K562 (cell line): ENCODE measurements at regions not wholly inside any gene's neighbourhood (a gene's known extent, or its start where the extent isn't known, plus 50 kb on each side); places are given as distances from the start of the nearest gene placed in this dataset.

Experiments used
- ATAC-seq: fragments of 200-7000 bp; cut with Tn5 transposase; 3 replicates; pipeline ENCODE4 v1.9.1; 2020; ENCODE audit warnings: moderate library complexity
- BruUV-seq: library from RNA; stranded (reverse); fragments of 400-500 nt; replicated peaks from 2 replicates; lab custom pipeline; 2021; lab: Mats Ljungman, UMichigan
- CTCF ChIA-PET: fragments of 300-600 bp; formaldehyde crosslinking; extraction: SDS; loops from one replicate; lab custom pipeline; 2021; ENCODE audit warnings: low intra/inter-chr PET ratio; lab: Yijun Ruan, JAX
- POLR2A ChIA-PET: fragments of 300-600, 350-650 bp; sonication (Branson Sonifier 250); formaldehyde crosslinking; extraction: SDS; loops from one replicate; lab custom pipeline; 2021; ENCODE audit warnings: antibody characterized with exemption, inconsistent platforms; lab: Yijun Ruan, JAX
- DNase-seq, 4 experiments: peaks; one replicate each; pipeline versions ENCODE4 v3.0.0 to v3.0.0-alpha.2; 2011 to 2018; ENCODE audit warnings: low spot score in 3 of 4, mixed read lengths in 3 of 4; ENCODE audit errors: extremely low read depth in 1 of 4
- FAIRE-seq: peaks from 2 replicates; lab custom pipeline; 2011; peaks lifted over from hg19 to GRCh38; lab: Jason Lieb, UNC
- H2AFZ ChIP-seq: 2 replicates; pipeline ENCODE4 v1.6.0; 2011; ENCODE audit warnings: low read depth, low read length, control low read depth, inconsistent platforms
- H3K27ac ChIP-seq: fragments of 200-600 bp; 3 replicates; pipeline ENCODE4 v1.8.0; 2011; ENCODE audit warnings: low read depth, mild to moderate bottlenecking, control low read depth, inconsistent platforms, low read length, moderate library complexity, mixed read lengths; ENCODE audit errors: extremely low read depth
- H3K27me3 ChIP-seq, 2 experiments: fragments of 300-600 bp in 1 of 2; 2 replicates in 1 of 2; 3 replicates in 1 of 2; pipeline versions ENCODE4 v1.6.0 to v1.8.0; 2011; ENCODE audit warnings: inconsistent platforms in 2 of 2, low read length in 2 of 2, mild to moderate bottlenecking in 1 of 2, mixed read lengths in 1 of 2, moderate library complexity in 1 of 2; ENCODE audit not compliant: control insufficient read depth in 2 of 2, insufficient read depth in 2 of 2
- H3K36me3 ChIP-seq: fragments of 300-600 bp; 3 replicates; pipeline ENCODE4 v1.8.0; 2011; ENCODE audit warnings: mild to moderate bottlenecking, low read length, inconsistent platforms; ENCODE audit not compliant: control insufficient read depth, insufficient read depth
- H3K4me1 ChIP-seq, 2 experiments: fragments of 200-600 bp in 1 of 2; replicated peaks in 1 of 2; 2 replicates in 1 of 2; 3 replicates in 1 of 2; pipeline versions ENCODE4 v1.5.1 to v1.8.0; 2011; ENCODE audit warnings: inconsistent platforms in 2 of 2, low read length in 2 of 2, mild to moderate bottlenecking in 1 of 2, mixed read lengths in 1 of 2, moderate library complexity in 1 of 2; ENCODE audit not compliant: control insufficient read depth in 2 of 2, insufficient read depth in 2 of 2
- H3K4me2 ChIP-seq: 2 replicates; pipeline ENCODE4 v1.6.1; 2011; ENCODE audit warnings: low read length, control low read depth, inconsistent platforms, mixed read lengths; ENCODE audit not compliant: insufficient read depth
- H3K4me3 ChIP-seq: fragments of 200-600 bp; sonication (generic), shearing (Covaris generic); 2 replicates; pipeline ENCODE4 v1.5.1; 2016; ENCODE audit warnings: control low read depth, inconsistent platforms
- H3K79me2 ChIP-seq: fragments of 200-600 bp; 3 replicates; pipeline ENCODE4 v1.8.0; 2011; ENCODE audit warnings: low read length, inconsistent platforms; ENCODE audit not compliant: control insufficient read depth, insufficient read depth
- H3K9ac ChIP-seq, 2 experiments: 2 replicates each; pipeline versions ENCODE4 v1.6.0 to v1.6.1; 2011; ENCODE audit warnings: low read depth in 2 of 2, low read length in 2 of 2, control low read depth in 1 of 2, inconsistent platforms in 1 of 2, mild to moderate bottlenecking in 1 of 2, mixed read lengths in 1 of 2; ENCODE audit not compliant: insufficient read depth in 1 of 2
- H3K9me1 ChIP-seq: one replicate; pipeline ENCODE4 v1.6.0; 2011; ENCODE audit warnings: inconsistent platforms, mild to moderate bottlenecking, low read length, moderate library complexity; ENCODE audit not compliant: control insufficient read depth, insufficient read depth
- H3K9me3 ChIP-seq: replicated peaks from 2 replicates; pipeline ENCODE4 v1.5.1; 2011; ENCODE audit warnings: low read depth, low read length, inconsistent platforms; ENCODE audit not compliant: control insufficient read depth, insufficient read depth
- H4K20me1 ChIP-seq: replicated peaks from 2 replicates; pipeline ENCODE4 v1.6.1; 2011; ENCODE audit warnings: low read length, inconsistent platforms, mixed read lengths; ENCODE audit not compliant: control insufficient read depth, insufficient read depth
- BRD4 ChIP-seq: fragments of 200-600 bp; sonication (generic); IDR thresholded peaks from 2 replicates; pipeline ENCODE4 v1.6.1; 2017; ENCODE audit warnings: inconsistent platforms
- CHD4 ChIP-seq: fragments of 200-600 bp; sonication (generic); IDR thresholded peaks from 3 replicates; pipeline ENCODE4 v1.6.1; 2012; ENCODE audit warnings: low read depth, mild to moderate bottlenecking, mixed read lengths, low read length, inconsistent platforms; ENCODE audit not compliant: insufficient read depth, insufficient replicate concordance, poor library complexity, severe bottlenecking
- DMBX1 ChIP-seq: fragments of 250-450 bp; sonication (Bioruptor Pico); IDR thresholded peaks from 2 replicates; pipeline ENCODE4 v1.8.0; 2022; ENCODE audit warnings: inconsistent platforms, mild to moderate bottlenecking, moderate library complexity, borderline replicate concordance
- FIP1L1 ChIP-seq: fragments of 200-400 bp; formaldehyde crosslinking; IDR thresholded peaks from 2 replicates; pipeline ENCODE4 v1.6.1; 2018; ENCODE audit warnings: mild to moderate bottlenecking, low read depth, low read length; ENCODE audit not compliant: poor library complexity, severe bottlenecking
- KDM1A ChIP-seq, 2 experiments: fragments of 450-650 bp; IDR thresholded peaks; 2 replicates each; pipeline ENCODE4 v1.6.1; 2016; ENCODE audit warnings: mild to moderate bottlenecking in 2 of 2
- KHSRP ChIP-seq: fragments of 450-650 bp; IDR thresholded peaks from 2 replicates; pipeline ENCODE4 v1.6.1; 2017
- NEUROD1 ChIP-seq: fragments of 150-350 bp; IDR thresholded peaks from 2 replicates; pipeline ENCODE4 v1.6.1; 2014; ENCODE audit warnings: borderline replicate concordance, low read length, low read depth; ENCODE audit not compliant: partially characterized antibody
- SMARCB1 ChIP-seq: IDR thresholded peaks from 2 replicates; pipeline ENCODE4 v1.6.1; 2011; ENCODE audit warnings: improper control_type of control experiment, low read depth; ENCODE audit not compliant: insufficient read length
- SMARCE1 ChIP-seq: fragments of 450-650 bp; IDR thresholded peaks from 2 replicates; pipeline ENCODE4 v1.7.1; 2016; ENCODE audit warnings: mild to moderate bottlenecking
- SUPT5H ChIP-seq: fragments of 450-650 bp; IDR thresholded peaks from 2 replicates; pipeline ENCODE4 v1.6.1; 2016
- TBL1XR1 ChIP-seq, 2 experiments: IDR thresholded peaks; 2 replicates each; pipeline ENCODE4 v1.6.1; 2012; ENCODE audit warnings: improper control_type of control experiment in 2 of 2, low read length in 2 of 2, mild to moderate bottlenecking in 1 of 2
- ZNF282 ChIP-seq: sonication (generic); formaldehyde crosslinking; IDR thresholded peaks from 2 replicates; pipeline ENCODE4 v1.8.1; 2023; ENCODE audit warnings: missing genetic modification reagents
- ZNF347 ChIP-seq: fragments of 450-650 bp; formaldehyde crosslinking; IDR thresholded peaks from 2 replicates; pipeline ENCODE4 v1.4.0; 2020; ENCODE audit warnings: low read depth, mild to moderate bottlenecking, moderate library complexity
- ZNF696 ChIP-seq: fragments of 250-450 bp; sonication (Bioruptor Pico); conservative IDR thresholded peaks from 2 replicates; pipeline ENCODE4 v1.4.0; 2020; ENCODE audit warnings: mild to moderate bottlenecking, moderate library complexity
- ZNF764 ChIP-seq: fragments of 250-450 bp; sonication (Bioruptor Pico); IDR thresholded peaks from 2 replicates; pipeline ENCODE4 v1.4.0; 2020; ENCODE audit warnings: low read depth, mild to moderate bottlenecking, moderate library complexity
- WGBS: fragments of 100-300 bp; shearing (Covaris generic); methylation state at CpG from one replicate; pipeline ENCODE4 v1.1.6; 2016; ENCODE audit warnings: low coverage, mixed read lengths; ENCODE audit not compliant: insufficient coverage; ENCODE audit errors: missing lambda C conversion rate; 5-methylcytosine and 5-hydroxymethylcytosine counted together
- in situ Hi-C: fragments of 300-500 bp; cut with MboI; formaldehyde crosslinking; loops from 4 replicates; pipeline ENCODE4 v1.15.0; 2018; ENCODE audit warnings: inconsistent platforms, mixed read lengths
- intact Hi-C: fragments of 100-400 bp; cut with micrococcal nuclease; formaldehyde crosslinking; loops from 2 replicates; pipeline ENCODE4 v1.14.2; 2022
- TF ChIP-seq, protein P1 (sequence below), 3 experiments: fragments of 200-800 bp in 1 of 3; fragments of 250-450 bp in 1 of 3; fragments of 450-650 bp in 1 of 3; sonication (Bioruptor Pico) in 1 of 3; sonication (Bioruptor generic) in 1 of 3; formaldehyde crosslinking in 1 of 3; IDR thresholded peaks; 2 replicates each; pipeline versions ENCODE4 v1.6.1 to v1.8.0; 2016 to 2022; ENCODE audit warnings: mild to moderate bottlenecking in 2 of 3, missing genetic modification characterization in 2 of 3, missing compliant biosample characterization in 1 of 3, moderate library complexity in 1 of 3
- TF ChIP-seq, protein P2 (sequence below): sonication (generic); formaldehyde crosslinking; IDR thresholded peaks from 2 replicates; pipeline ENCODE4 v1.8.0; 2022; ENCODE audit warnings: mild to moderate bottlenecking, missing genetic modification reagents

- TF ChIP-seq KHSRP (no peak), CHD4 (no peak), SMARCB1 (no peak)
These were observed 396.7 kb downstream of the TNS3 start (continued) for GRCh38 chr7:47185170-47185569.

DNA sequence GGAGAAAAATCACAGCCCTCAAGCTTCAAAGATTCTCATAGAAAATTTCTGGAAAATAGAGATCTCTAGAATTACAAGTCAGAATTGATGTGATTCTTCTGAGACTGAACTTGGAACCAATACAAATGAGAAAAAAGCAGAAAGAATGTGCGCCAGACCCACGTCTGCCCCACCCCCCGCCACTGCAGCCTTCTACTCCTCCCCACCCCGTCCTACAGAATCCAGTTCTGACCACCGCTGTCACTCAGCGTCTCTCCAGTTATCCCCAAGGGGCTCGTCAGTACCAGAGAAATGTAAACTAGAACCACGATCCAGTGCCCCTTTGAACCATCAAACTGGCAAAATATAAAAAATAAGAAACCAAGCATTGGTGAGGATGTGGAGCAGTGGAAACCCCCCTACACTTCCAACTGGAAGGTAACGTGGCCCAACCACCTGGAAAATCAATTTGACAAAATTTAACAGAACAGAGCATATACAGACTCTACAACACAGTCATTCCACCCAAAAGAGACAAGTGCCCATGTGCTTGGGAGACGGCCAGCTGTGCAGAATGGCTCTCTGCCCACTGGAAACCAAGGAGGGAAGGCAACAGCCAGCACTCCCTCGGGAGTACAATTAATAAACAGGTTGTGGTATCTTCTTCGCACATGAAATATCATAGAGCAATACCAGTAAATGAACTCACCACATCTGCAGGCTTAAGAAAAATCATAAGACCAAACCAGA lies 397.9 kb downstream of the TNS3 start:
- no peak overlapping the region for H3K4me2 ChIP-seq
- H3K36me3 ChIP-seq = no peaks in the 10 kb centered on the region
- DNase-seq (no peak), ATAC-seq (no peak), FAIRE-seq (no peak)
- H3K9ac ChIP-seq = no peak overlapping the region
- H2AFZ ChIP-seq = no peak overlapping the region
- WGBS = 17% methylated on average over 11 of the region's 12 CpGs
- no peaks in the 10 kb centered on the region for H3K9me1 ChIP-seq
- no peaks in the 10 kb centered on the region for H3K9me3 ChIP-seq
- H4K20me1 ChIP-seq = no peaks in the 10 kb centered on the region
- H3K4me1 ChIP-seq = peaks cover 8 to 12% of the 10 kb centered on the region in 2 experiments
- peaks cover 0 to 15% of the 10 kb centered on the region in 2 experiments; a peak in 2 of 5 replicates for H3K27me3 ChIP-seq
- ChIA-PET CTCF (no interaction called here), POLR2A (no interaction called here)
- no peak overlapping the region for H3K4me3 ChIP-seq
- in situ Hi-C loops = loop anchor here (5.0 kb wide), 1 partner anchor 48 kb away; no protein-coding TSS in a partner anchor
- H3K27ac ChIP-seq = no peak overlapping the region
- no TSS peak for BruUV-seq
- no peaks in the 10 kb centered on the region for H3K79me2 ChIP-seq
- intact Hi-C loops = no loop called here
- no peak for TF ChIP-seq TBL1XR1 (IDR thresholded peaks at IDR 0.05; ENCODE audit: low read length in 2 of 2)
- TF ChIP-seq, protein P1, sequence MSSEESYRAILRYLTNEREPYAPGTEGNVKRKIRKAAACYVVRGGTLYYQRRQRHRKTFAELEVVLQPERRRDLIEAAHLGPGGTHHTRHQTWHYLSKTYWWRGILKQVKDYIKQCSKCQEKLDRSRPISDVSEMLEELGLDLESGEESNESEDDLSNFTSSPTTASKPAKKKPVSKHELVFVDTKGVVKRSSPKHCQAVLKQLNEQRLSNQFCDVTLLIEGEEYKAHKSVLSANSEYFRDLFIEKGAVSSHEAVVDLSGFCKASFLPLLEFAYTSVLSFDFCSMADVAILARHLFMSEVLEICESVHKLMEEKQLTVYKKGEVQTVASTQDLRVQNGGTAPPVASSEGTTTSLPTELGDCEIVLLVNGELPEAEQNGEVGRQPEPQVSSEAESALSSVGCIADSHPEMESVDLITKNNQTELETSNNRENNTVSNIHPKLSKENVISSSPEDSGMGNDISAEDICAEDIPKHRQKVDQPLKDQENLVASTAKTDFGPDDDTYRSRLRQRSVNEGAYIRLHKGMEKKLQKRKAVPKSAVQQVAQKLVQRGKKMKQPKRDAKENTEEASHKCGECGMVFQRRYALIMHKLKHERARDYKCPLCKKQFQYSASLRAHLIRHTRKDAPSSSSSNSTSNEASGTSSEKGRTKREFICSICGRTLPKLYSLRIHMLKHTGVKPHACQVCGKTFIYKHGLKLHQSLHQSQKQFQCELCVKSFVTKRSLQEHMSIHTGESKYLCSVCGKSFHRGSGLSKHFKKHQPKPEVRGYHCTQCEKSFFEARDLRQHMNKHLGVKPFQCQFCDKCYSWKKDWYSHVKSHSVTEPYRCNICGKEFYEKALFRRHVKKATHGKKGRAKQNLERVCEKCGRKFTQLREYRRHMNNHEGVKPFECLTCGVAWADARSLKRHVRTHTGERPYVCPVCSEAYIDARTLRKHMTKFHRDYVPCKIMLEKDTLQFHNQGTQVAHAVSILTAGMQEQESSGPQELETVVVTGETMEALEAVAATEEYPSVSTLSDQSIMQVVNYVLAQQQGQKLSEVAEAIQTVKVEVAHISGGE (CRISPR knock-in tag; IDR thresholded peaks at IDR 0.05) = no peak
- no peak for TF ChIP-seq ZNF696 (CRISPR knock-in tag)
- no peak for TF ChIP-seq NEUROD1
- no peak for TF ChIP-seq DMBX1 (CRISPR knock-in tag)
- no peak for TF ChIP-seq FIP1L1
- no peak for TF ChIP-seq KDM1A (IDR thresholded peaks at IDR 0.05)
- TF ChIP-seq SMARCE1 = no peak
- no peak for TF ChIP-seq SUPT5H
- TF ChIP-seq ZNF282 = no peak
- TF ChIP-seq BRD4 = no peak
- TF ChIP-seq ZNF764 (CRISPR knock-in tag) = no peak
- TF ChIP-seq, protein P2, sequence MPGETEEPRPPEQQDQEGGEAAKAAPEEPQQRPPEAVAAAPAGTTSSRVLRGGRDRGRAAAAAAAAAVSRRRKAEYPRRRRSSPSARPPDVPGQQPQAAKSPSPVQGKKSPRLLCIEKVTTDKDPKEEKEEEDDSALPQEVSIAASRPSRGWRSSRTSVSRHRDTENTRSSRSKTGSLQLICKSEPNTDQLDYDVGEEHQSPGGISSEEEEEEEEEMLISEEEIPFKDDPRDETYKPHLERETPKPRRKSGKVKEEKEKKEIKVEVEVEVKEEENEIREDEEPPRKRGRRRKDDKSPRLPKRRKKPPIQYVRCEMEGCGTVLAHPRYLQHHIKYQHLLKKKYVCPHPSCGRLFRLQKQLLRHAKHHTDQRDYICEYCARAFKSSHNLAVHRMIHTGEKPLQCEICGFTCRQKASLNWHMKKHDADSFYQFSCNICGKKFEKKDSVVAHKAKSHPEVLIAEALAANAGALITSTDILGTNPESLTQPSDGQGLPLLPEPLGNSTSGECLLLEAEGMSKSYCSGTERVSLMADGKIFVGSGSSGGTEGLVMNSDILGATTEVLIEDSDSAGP (CRISPR knock-in tag) = no peak
- TF ChIP-seq ZNF347 (CRISPR knock-in tag) = no peak
